GM23338 (cell line): ENCODE measurements at regions not wholly inside any gene's neighbourhood (a gene's known extent, or its start where the extent isn't known, plus 50 kb on each side); places are given as distances from the start of the nearest gene placed in this dataset.

Source experiments
- ATAC-seq: fragments of 200-7000 bp; cut with Tn5 transposase; 3 replicates; pipeline ENCODE4 v1.9.1; 2020
- DNase-seq: peaks from one replicate; pipeline ENCODE4 v3.0.0-alpha.2; 2015; ENCODE audit warnings: low spot score
- H2AFZ ChIP-seq: fragments of 200-600 bp; sonication (generic); 2 replicates; pipeline ENCODE4 v1.8.0; 2016; ENCODE audit warnings: antibody characterized with exemption, mild to moderate bottlenecking, moderate library complexity
- H3F3A ChIP-seq: fragments of 200-600 bp; sonication (generic); replicated peaks from 2 replicates; pipeline ENCODE4 v1.8.0; 2017; ENCODE audit warnings: antibody characterized with exemption, mixed run types, low read depth
- H3K27ac ChIP-seq: fragments of 200-600 bp; sonication (generic); 2 replicates; pipeline ENCODE4 v1.6.1; 2016; ENCODE audit warnings: low read depth
- H3K27me3 ChIP-seq: fragments of 200-600 bp; sonication (generic); 2 replicates; pipeline ENCODE4 v1.8.0; 2016; ENCODE audit warnings: mild to moderate bottlenecking, mixed run types, moderate library complexity; ENCODE audit not compliant: insufficient read depth
- H3K36me3 ChIP-seq: fragments of 200-600 bp; sonication (generic); 2 replicates; pipeline ENCODE4 v1.8.0; 2016; ENCODE audit warnings: mild to moderate bottlenecking; ENCODE audit not compliant: insufficient read depth
- H3K4me1 ChIP-seq: fragments of 200-600 bp; sonication (generic); 2 replicates; pipeline ENCODE4 v1.8.0; 2016; ENCODE audit warnings: mild to moderate bottlenecking, moderate library complexity; ENCODE audit not compliant: insufficient read depth
- H3K4me2 ChIP-seq: fragments of 200-600 bp; sonication (generic); 2 replicates; pipeline ENCODE4 v1.7.1; 2017; ENCODE audit warnings: mixed run types
- H3K4me3 ChIP-seq: fragments of 200-600 bp; sonication (generic); 2 replicates; pipeline ENCODE4 v1.6.1; 2016; ENCODE audit warnings: mixed run types
- H3K79me2 ChIP-seq: fragments of 200-600 bp; sonication (generic); replicated peaks from 2 replicates; pipeline ENCODE4 v1.8.0; 2017; ENCODE audit warnings: mild to moderate bottlenecking; ENCODE audit not compliant: insufficient read depth
- H3K9me2 ChIP-seq: fragments of 200-600 bp; sonication (generic); 2 replicates; pipeline ENCODE4 v1.8.0; 2017; ENCODE audit not compliant: insufficient read depth
- H4K20me1 ChIP-seq: fragments of 200-600 bp; sonication (generic); replicated peaks from 2 replicates; pipeline ENCODE4 v1.8.0; 2017; ENCODE audit warnings: mild to moderate bottlenecking; ENCODE audit not compliant: insufficient read depth
- H3K27ac Mint-ChIP-seq: 2 replicates; pipeline ENCODE4 v1.8.0; 2020; ENCODE audit warnings: inconsistent platforms, mild to moderate bottlenecking, moderate library complexity, mixed read lengths
- H3K27me3 Mint-ChIP-seq: 3 replicates; pipeline ENCODE4 v1.8.0; 2022; ENCODE audit warnings: low read depth, mild to moderate bottlenecking, moderate library complexity, mixed read lengths, inconsistent platforms; ENCODE audit not compliant: insufficient read depth, poor library complexity
- H3K36me3 Mint-ChIP-seq: 3 replicates; pipeline ENCODE4 v1.8.0; 2021; ENCODE audit warnings: low read depth, mild to moderate bottlenecking, inconsistent platforms, moderate library complexity, mixed read lengths
- H3K4me1 Mint-ChIP-seq: 3 replicates; pipeline ENCODE4 v1.8.0; 2020; ENCODE audit warnings: mild to moderate bottlenecking, inconsistent platforms, mixed read lengths
- H3K4me3 Mint-ChIP-seq: 3 replicates; pipeline ENCODE4 v1.8.0; 2021; ENCODE audit warnings: moderate library complexity, mild to moderate bottlenecking, inconsistent platforms, mixed read lengths
- H3K9me3 Mint-ChIP-seq: 3 replicates; pipeline ENCODE4 v1.8.0; 2020; ENCODE audit warnings: moderate library complexity, mild to moderate bottlenecking, inconsistent platforms, mixed read lengths
- CREB1 ChIP-seq: fragments of 250-450 bp; sonication (Bioruptor Pico); IDR thresholded peaks from 2 replicates; pipeline ENCODE4 v1.5.0; 2020; ENCODE audit warnings: low read depth, mild to moderate bottlenecking, moderate library complexity
- EZH2 ChIP-seq: fragments of 200-600 bp; sonication (generic); IDR thresholded peaks from one replicate; pipeline ENCODE4 v1.8.0; 2017; ENCODE audit warnings: antibody characterized with exemption, mild to moderate bottlenecking, low read depth; ENCODE audit not compliant: unreplicated experiment
- EZH2phosphoT487 ChIP-seq: fragments of 200-600 bp; sonication (generic); IDR thresholded peaks from one replicate; pipeline ENCODE4 v1.8.1; 2018; ENCODE audit warnings: antibody characterized with exemption; ENCODE audit not compliant: unreplicated experiment
- JUNB ChIP-seq: IDR thresholded peaks from one replicate; pipeline ENCODE4 v1.6.1; 2016; ENCODE audit warnings: antibody characterized with exemption; ENCODE audit not compliant: unreplicated experiment
- NANOG ChIP-seq: IDR thresholded peaks from 2 replicates; pipeline ENCODE4 v1.6.1; 2016; ENCODE audit warnings: antibody characterized with exemption, borderline replicate concordance
- POLR2AphosphoS5 ChIP-seq: IDR thresholded peaks from 2 replicates; pipeline ENCODE4 v1.6.1; 2016; ENCODE audit warnings: antibody characterized with exemption, low read depth
- STAT1 ChIP-seq: IDR thresholded peaks from one replicate; pipeline ENCODE4 v1.6.1; 2016; ENCODE audit warnings: antibody characterized with exemption; ENCODE audit not compliant: unreplicated experiment
- ZNF114 ChIP-seq: fragments of 250-450 bp; sonication (Bioruptor Pico); IDR thresholded peaks from 2 replicates; pipeline ENCODE4 v1.5.0; 2020; ENCODE audit warnings: mild to moderate bottlenecking, moderate library complexity
- ZNF331 ChIP-seq: fragments of 250-450 bp; sonication (Bioruptor Pico); IDR thresholded peaks from 2 replicates; pipeline ENCODE4 v1.5.0; 2020; ENCODE audit warnings: low read depth, mild to moderate bottlenecking, moderate library complexity
- TF ChIP-seq, protein P1 (sequence below): fragments of 250-450 bp; sonication (Bioruptor Pico); IDR thresholded peaks from 2 replicates; pipeline ENCODE4 v1.5.0; 2020; ENCODE audit warnings: mild to moderate bottlenecking, moderate library complexity
- TF ChIP-seq, protein P2 (sequence below): IDR thresholded peaks from one replicate; pipeline ENCODE4 v1.6.1; 2018; ENCODE audit warnings: antibody characterized with exemption; ENCODE audit not compliant: unreplicated experiment
- TF ChIP-seq, protein P3 (sequence below), 2 experiments: fragments of 200-600 bp in 1 of 2; sonication (generic) in 1 of 2; conservative IDR thresholded peaks; 2 replicates each; pipeline versions ENCODE4 v1.5.1 to v1.6.1; 2016 to 2017; ENCODE audit warnings: antibody characterized with exemption in 2 of 2, low read depth in 2 of 2, mild to moderate bottlenecking in 2 of 2, moderate library complexity in 1 of 2
- TF ChIP-seq, protein P4 (sequence below): IDR thresholded peaks from 2 replicates; pipeline ENCODE4 v1.6.1; 2016; ENCODE audit warnings: antibody characterized with exemption

DNA sequence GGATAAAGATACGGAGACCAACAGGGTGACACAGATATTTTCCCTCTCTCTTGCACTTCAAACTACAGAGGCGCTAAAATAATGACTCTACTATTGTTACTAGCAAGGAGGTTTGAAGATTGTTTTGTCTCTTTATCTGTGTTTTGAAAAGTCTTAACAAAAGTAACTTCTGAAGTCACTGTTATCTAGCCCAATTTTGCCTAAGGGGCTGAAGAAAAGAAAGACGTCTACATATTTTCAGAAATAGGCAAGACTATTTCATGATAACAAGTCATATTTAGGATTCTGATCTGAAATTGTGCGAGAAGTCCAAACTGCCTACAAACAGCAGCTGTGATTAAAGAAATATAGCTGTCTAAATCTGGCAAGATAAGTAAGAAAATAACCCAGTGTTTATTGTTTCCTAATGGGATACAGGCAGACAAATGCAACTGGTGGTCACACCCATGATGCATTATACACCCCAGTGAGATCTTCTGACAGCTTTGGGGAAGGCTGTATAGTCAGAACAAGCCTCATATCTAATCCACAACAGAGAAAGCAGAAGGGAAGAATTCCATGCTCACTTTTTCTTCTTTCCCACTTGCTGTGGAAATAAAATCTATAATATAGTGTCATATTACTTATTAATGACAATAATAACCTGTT is 226.9 kb upstream of the ARID2 start:
- Mint-ChIP-seq H3K4me3 (no peak overlapping the region), H3K9me3 (peaks cover under 1% of the 10 kb centered on the region; the same call in 2 of the 3 replicates), H3K4me1 (no peaks in the 10 kb centered on the region), H3K27ac (no peak overlapping the region), H3K27me3 (peaks cover 2% of the 10 kb centered on the region), H3K36me3 (no peaks in the 10 kb centered on the region)
- Histone ChIP-seq H3K4me2 (no peak overlapping the region), H3K36me3 (no peaks in the 10 kb centered on the region), H3K27ac (no peak overlapping the region), H4K20me1 (no peaks in the 10 kb centered on the region), H3K79me2 (no peaks in the 10 kb centered on the region), H3K4me3 (no peak overlapping the region), H3K27me3 (no peaks in the 10 kb centered on the region), H3F3A (no peaks in the 10 kb centered on the region), H3K9me2 (peaks cover 10% of the 10 kb centered on the region), H3K4me1 (no peaks in the 10 kb centered on the region), H2AFZ (no peak overlapping the region)
- no peak for DNase-seq
- no peak for ATAC-seq
- TF ChIP-seq, protein P1, sequence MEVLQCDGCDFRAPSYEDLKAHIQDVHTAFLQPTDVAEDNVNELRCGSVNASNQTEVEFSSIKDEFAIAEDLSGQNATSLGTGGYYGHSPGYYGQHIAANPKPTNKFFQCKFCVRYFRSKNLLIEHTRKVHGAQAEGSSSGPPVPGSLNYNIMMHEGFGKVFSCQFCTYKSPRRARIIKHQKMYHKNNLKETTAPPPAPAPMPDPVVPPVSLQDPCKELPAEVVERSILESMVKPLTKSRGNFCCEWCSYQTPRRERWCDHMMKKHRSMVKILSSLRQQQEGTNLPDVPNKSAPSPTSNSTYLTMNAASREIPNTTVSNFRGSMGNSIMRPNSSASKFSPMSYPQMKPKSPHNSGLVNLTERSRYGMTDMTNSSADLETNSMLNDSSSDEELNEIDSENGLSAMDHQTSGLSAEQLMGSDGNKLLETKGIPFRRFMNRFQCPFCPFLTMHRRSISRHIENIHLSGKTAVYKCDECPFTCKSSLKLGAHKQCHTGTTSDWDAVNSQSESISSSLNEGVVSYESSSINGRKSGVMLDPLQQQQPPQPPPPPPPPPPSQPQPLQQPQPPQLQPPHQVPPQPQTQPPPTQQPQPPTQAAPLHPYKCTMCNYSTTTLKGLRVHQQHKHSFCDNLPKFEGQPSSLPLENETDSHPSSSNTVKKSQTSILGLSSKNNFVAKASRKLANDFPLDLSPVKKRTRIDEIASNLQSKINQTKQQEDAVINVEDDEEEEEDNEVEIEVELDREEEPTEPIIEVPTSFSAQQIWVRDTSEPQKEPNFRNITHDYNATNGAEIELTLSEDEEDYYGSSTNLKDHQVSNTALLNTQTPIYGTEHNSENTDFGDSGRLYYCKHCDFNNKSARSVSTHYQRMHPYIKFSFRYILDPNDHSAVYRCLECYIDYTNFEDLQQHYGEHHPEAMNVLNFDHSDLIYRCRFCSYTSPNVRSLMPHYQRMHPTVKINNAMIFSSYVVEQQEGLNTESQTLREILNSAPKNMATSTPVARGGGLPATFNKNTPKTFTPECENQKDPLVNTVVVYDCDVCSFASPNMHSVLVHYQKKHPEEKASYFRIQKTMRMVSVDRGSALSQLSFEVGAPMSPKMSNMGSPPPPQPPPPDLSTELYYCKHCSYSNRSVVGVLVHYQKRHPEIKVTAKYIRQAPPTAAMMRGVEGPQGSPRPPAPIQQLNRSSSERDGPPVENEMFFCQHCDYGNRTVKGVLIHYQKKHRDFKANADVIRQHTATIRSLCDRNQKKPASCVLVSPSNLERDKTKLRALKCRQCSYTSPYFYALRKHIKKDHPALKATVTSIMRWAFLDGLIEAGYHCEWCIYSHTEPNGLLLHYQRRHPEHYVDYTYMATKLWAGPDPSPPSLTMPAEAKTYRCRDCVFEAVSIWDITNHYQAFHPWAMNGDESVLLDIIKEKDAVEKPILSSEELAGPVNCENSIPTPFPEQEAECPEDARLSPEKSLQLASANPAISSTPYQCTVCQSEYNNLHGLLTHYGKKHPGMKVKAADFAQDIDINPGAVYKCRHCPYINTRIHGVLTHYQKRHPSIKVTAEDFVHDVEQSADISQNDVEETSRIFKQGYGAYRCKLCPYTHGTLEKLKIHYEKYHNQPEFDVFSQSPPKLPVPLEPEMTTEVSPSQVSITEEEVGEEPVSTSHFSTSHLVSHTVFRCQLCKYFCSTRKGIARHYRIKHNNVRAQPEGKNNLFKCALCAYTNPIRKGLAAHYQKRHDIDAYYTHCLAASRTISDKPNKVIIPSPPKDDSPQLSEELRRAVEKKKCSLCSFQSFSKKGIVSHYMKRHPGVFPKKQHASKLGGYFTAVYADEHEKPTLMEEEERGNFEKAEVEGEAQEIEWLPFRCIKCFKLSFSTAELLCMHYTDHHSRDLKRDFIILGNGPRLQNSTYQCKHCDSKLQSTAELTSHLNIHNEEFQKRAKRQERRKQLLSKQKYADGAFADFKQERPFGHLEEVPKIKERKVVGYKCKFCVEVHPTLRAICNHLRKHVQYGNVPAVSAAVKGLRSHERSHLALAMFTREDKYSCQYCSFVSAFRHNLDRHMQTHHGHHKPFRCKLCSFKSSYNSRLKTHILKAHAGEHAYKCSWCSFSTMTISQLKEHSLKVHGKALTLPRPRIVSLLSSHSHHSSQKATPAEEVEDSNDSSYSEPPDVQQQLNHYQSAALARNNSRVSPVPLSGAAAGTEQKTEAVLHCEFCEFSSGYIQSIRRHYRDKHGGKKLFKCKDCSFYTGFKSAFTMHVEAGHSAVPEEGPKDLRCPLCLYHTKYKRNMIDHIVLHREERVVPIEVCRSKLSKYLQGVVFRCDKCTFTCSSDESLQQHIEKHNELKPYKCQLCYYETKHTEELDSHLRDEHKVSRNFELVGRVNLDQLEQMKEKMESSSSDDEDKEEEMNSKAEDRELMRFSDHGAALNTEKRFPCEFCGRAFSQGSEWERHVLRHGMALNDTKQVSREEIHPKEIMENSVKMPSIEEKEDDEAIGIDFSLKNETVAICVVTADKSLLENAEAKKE, result no peak
- TF ChIP-seq STAT1, result no peak
- TF ChIP-seq, protein P2, sequence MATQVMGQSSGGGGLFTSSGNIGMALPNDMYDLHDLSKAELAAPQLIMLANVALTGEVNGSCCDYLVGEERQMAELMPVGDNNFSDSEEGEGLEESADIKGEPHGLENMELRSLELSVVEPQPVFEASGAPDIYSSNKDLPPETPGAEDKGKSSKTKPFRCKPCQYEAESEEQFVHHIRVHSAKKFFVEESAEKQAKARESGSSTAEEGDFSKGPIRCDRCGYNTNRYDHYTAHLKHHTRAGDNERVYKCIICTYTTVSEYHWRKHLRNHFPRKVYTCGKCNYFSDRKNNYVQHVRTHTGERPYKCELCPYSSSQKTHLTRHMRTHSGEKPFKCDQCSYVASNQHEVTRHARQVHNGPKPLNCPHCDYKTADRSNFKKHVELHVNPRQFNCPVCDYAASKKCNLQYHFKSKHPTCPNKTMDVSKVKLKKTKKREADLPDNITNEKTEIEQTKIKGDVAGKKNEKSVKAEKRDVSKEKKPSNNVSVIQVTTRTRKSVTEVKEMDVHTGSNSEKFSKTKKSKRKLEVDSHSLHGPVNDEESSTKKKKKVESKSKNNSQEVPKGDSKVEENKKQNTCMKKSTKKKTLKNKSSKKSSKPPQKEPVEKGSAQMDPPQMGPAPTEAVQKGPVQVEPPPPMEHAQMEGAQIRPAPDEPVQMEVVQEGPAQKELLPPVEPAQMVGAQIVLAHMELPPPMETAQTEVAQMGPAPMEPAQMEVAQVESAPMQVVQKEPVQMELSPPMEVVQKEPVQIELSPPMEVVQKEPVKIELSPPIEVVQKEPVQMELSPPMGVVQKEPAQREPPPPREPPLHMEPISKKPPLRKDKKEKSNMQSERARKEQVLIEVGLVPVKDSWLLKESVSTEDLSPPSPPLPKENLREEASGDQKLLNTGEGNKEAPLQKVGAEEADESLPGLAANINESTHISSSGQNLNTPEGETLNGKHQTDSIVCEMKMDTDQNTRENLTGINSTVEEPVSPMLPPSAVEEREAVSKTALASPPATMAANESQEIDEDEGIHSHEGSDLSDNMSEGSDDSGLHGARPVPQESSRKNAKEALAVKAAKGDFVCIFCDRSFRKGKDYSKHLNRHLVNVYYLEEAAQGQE, result no peak
- TF ChIP-seq, protein P3, sequence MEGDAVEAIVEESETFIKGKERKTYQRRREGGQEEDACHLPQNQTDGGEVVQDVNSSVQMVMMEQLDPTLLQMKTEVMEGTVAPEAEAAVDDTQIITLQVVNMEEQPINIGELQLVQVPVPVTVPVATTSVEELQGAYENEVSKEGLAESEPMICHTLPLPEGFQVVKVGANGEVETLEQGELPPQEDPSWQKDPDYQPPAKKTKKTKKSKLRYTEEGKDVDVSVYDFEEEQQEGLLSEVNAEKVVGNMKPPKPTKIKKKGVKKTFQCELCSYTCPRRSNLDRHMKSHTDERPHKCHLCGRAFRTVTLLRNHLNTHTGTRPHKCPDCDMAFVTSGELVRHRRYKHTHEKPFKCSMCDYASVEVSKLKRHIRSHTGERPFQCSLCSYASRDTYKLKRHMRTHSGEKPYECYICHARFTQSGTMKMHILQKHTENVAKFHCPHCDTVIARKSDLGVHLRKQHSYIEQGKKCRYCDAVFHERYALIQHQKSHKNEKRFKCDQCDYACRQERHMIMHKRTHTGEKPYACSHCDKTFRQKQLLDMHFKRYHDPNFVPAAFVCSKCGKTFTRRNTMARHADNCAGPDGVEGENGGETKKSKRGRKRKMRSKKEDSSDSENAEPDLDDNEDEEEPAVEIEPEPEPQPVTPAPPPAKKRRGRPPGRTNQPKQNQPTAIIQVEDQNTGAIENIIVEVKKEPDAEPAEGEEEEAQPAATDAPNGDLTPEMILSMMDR (conservative IDR thresholded peaks at IDR 0.05; ENCODE audit: low read depth in 2 of 2), result no peak
- TF ChIP-seq EZH2phosphoT487, result no peak
- no peak for TF ChIP-seq ZNF114 (CRISPR knock-in tag)
- no peak for TF ChIP-seq JUNB
- TF ChIP-seq ZNF331 (CRISPR knock-in tag), result no peak
- no peak for TF ChIP-seq CREB1 (CRISPR knock-in tag)
- TF ChIP-seq, protein P4, sequence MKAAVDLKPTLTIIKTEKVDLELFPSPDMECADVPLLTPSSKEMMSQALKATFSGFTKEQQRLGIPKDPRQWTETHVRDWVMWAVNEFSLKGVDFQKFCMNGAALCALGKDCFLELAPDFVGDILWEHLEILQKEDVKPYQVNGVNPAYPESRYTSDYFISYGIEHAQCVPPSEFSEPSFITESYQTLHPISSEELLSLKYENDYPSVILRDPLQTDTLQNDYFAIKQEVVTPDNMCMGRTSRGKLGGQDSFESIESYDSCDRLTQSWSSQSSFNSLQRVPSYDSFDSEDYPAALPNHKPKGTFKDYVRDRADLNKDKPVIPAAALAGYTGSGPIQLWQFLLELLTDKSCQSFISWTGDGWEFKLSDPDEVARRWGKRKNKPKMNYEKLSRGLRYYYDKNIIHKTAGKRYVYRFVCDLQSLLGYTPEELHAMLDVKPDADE, result no peak
- TF ChIP-seq NANOG, result no peak
- no peak for TF ChIP-seq EZH2
- no peak for TF ChIP-seq POLR2AphosphoS5
